ENCODE measurements at regions not wholly inside any gene's neighbourhood (a gene's known extent, or its start where the extent isn't known, plus 50 kb on each side); places are given as distances from the start of the nearest gene placed in this dataset.

DNA sequence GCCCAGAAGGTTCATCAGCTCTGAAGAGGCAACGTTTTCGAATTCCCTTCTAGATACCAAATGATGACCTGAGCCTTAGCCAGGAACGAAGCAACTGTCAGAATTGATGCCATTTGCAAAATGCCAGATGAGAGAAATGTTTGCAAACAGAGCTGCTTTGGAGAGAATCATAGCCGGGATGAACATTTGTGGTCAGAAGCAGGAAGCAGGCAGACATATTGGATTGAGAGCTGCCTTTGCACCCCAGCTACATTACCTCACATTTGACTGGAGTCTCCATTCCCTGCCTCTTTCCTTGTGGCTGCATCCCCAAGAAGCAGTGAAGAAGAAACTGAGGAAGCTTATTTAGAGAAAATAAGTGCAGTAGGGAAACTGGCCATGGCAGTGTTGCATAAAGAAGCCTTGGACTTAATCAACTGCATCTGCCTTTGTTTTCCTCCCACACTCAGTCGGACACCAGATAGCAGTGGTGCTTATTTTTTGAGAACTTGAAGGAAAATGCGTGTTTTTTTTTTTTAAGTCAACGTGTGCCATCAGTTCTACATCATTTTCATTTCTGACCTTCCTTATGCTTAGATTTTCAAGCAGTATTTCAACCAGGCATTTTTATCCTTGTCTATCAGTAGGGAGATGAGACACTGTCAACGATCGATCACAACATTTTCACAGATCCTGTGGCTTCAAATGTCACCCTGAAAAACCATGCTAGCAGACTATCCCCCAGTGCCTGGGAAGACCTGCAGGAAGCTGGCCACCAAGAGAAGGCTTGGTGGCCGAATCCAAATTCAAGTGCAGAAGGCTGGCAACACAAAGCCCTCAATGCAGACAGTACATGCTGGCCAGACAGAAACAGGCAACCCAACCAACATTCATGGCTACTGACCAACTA is 541.2 kb upstream of the JARID2 start:
- Histone ChIP-seq H3K36me3 (ENCODE audit: control insufficient read depth in 1 of 2, insufficient read depth in 2 of 2, low read length in 2 of 2) (no peaks in the 10 kb centered on the region), H3K9me3 (ENCODE audit: control insufficient read depth in 1 of 2, insufficient read depth in 1 of 2, low read depth in 1 of 2, low read length in 2 of 2) (no peaks in the 10 kb centered on the region; a peak in 1 of 4 replicates), H3K9me2 (ENCODE audit: insufficient read depth) (no peaks in the 10 kb centered on the region), H2AFZ (ENCODE audit: low read depth, low read length, poor library complexity, severe bottlenecking) (no peak overlapping the region), H3K4me3 (replicated peaks in 1 of 2; ENCODE audit: low read depth in 1 of 2, low read length in 2 of 2) (no peak overlapping the region), H3K9ac (ENCODE audit: low read length) (no peak overlapping the region), H3K27me3 (ENCODE audit: insufficient read depth, low read length) (no peaks in the 10 kb centered on the region), H3K79me2 (ENCODE audit: insufficient read depth, low read length) (no peaks in the 10 kb centered on the region), H3K4me2 (ENCODE audit: low read length) (no peak overlapping the region), H4K20me1 (ENCODE audit: insufficient read depth) (no peaks in the 10 kb centered on the region), H3K4me1 (ENCODE audit: control insufficient read depth in 1 of 2, insufficient read depth in 2 of 2, low read length in 2 of 2) (peaks cover 0 to 26% of the 10 kb centered on the region in 2 experiments; a peak in 2 of 4 replicates), H3K27ac (ENCODE audit: low read depth, low read length) (no peak overlapping the region)
- DNase-seq (ENCODE audit: low read depth, low spot score) (no peak), ATAC-seq (no peak)
- ChIA-PET POLR2A (no interaction called here), CTCF (no interaction called here), RAD21 (ENCODE audit: low non-redundant PET in 1 of 2, low total read pairs in 2 of 2, uncharacterized antibody in 2 of 2, unreplicated experiment in 2 of 2) (no interaction called here)
- BruUV-seq (replicated peaks): no TSS peak
- intact Hi-C loops (cut with micrococcal nuclease): no loop called here
- TF ChIP-seq EZH2 (IDR thresholded peaks at IDR 0.05) (no peak), CEBPB (IDR thresholded peaks at IDR 0.05; ENCODE audit: low read depth) (no peak), CBX3 (IDR thresholded peaks at IDR 0.05; ENCODE audit: low read depth) (no peak), RAD21 (IDR thresholded peaks at IDR 0.05; ENCODE audit: low read depth) (no peak), ZNF274 (IDR thresholded peaks at IDR 0.05; ENCODE audit: low read depth, low read length) (no peak), SRF (IDR thresholded peaks at IDR 0.05; ENCODE audit: low read depth) (no peak), POLR2A (IDR thresholded peaks at IDR 0.05; ENCODE audit: borderline replicate concordance, extremely low read depth, insufficient read depth, insufficient read length) (no peak), FOSL1 (IDR thresholded peaks at IDR 0.05; ENCODE audit: low read depth) (no peak), TCF7L2 (IDR thresholded peaks at IDR 0.05; ENCODE audit: borderline replicate concordance, extremely low read depth, insufficient read depth, insufficient read length) (no peak), POLR2AphosphoS5 (IDR thresholded peaks at IDR 0.05; ENCODE audit: low read depth, low read length) (no peak), ZFX (IDR thresholded peaks at IDR 0.05) (no peak)
- TF ChIP-seq, protein P1, sequence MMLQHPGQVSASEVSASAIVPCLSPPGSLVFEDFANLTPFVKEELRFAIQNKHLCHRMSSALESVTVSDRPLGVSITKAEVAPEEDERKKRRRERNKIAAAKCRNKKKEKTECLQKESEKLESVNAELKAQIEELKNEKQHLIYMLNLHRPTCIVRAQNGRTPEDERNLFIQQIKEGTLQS (IDR thresholded peaks at IDR 0.05): no peak
- TF ChIP-seq, protein P2, sequence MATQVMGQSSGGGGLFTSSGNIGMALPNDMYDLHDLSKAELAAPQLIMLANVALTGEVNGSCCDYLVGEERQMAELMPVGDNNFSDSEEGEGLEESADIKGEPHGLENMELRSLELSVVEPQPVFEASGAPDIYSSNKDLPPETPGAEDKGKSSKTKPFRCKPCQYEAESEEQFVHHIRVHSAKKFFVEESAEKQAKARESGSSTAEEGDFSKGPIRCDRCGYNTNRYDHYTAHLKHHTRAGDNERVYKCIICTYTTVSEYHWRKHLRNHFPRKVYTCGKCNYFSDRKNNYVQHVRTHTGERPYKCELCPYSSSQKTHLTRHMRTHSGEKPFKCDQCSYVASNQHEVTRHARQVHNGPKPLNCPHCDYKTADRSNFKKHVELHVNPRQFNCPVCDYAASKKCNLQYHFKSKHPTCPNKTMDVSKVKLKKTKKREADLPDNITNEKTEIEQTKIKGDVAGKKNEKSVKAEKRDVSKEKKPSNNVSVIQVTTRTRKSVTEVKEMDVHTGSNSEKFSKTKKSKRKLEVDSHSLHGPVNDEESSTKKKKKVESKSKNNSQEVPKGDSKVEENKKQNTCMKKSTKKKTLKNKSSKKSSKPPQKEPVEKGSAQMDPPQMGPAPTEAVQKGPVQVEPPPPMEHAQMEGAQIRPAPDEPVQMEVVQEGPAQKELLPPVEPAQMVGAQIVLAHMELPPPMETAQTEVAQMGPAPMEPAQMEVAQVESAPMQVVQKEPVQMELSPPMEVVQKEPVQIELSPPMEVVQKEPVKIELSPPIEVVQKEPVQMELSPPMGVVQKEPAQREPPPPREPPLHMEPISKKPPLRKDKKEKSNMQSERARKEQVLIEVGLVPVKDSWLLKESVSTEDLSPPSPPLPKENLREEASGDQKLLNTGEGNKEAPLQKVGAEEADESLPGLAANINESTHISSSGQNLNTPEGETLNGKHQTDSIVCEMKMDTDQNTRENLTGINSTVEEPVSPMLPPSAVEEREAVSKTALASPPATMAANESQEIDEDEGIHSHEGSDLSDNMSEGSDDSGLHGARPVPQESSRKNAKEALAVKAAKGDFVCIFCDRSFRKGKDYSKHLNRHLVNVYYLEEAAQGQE (IDR thresholded peaks at IDR 0.05; ENCODE audit: low read depth): no peak
- TF ChIP-seq, protein P3, sequence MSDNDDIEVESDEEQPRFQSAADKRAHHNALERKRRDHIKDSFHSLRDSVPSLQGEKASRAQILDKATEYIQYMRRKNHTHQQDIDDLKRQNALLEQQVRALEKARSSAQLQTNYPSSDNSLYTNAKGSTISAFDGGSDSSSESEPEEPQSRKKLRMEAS (IDR thresholded peaks at IDR 0.05): no peak
- TF ChIP-seq, protein P4, sequence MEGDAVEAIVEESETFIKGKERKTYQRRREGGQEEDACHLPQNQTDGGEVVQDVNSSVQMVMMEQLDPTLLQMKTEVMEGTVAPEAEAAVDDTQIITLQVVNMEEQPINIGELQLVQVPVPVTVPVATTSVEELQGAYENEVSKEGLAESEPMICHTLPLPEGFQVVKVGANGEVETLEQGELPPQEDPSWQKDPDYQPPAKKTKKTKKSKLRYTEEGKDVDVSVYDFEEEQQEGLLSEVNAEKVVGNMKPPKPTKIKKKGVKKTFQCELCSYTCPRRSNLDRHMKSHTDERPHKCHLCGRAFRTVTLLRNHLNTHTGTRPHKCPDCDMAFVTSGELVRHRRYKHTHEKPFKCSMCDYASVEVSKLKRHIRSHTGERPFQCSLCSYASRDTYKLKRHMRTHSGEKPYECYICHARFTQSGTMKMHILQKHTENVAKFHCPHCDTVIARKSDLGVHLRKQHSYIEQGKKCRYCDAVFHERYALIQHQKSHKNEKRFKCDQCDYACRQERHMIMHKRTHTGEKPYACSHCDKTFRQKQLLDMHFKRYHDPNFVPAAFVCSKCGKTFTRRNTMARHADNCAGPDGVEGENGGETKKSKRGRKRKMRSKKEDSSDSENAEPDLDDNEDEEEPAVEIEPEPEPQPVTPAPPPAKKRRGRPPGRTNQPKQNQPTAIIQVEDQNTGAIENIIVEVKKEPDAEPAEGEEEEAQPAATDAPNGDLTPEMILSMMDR (IDR thresholded peaks at IDR 0.05 in 2 of 3, conservative IDR thresholded peaks at IDR 0.05 in 1 of 3; ENCODE audit: borderline replicate concordance in 1 of 3, insufficient read depth in 1 of 3, low read depth in 2 of 3, low read length in 2 of 3): no peak

Data from HCT116 (cell line).